ENCODE measurements at regions not wholly inside any gene's neighbourhood (a gene's known extent, or its start where the extent isn't known, plus 50 kb on each side); places are given as distances from the start of the nearest gene placed in this dataset.

- TF ChIP-seq, protein P1, sequence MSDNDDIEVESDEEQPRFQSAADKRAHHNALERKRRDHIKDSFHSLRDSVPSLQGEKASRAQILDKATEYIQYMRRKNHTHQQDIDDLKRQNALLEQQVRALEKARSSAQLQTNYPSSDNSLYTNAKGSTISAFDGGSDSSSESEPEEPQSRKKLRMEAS (CRISPR knock-in tag; IDR thresholded peaks at IDR 0.05): no peak
- TF ChIP-seq TEAD4 (CRISPR knock-in tag; IDR thresholded peaks at IDR 0.05) (no peak), SP1 (CRISPR knock-in tag; conservative IDR thresholded peaks at IDR 0.05) (no peak), MLX (CRISPR knock-in tag; IDR thresholded peaks at IDR 0.05) (no peak), CTCF (IDR thresholded peaks at IDR 0.05) (no peak), HMGA2 (CRISPR knock-in tag; IDR thresholded peaks at IDR 0.05) (no peak), NR1H2 (CRISPR knock-in tag; IDR thresholded peaks at IDR 0.05) (no peak), CREM (CRISPR knock-in tag; IDR thresholded peaks at IDR 0.05) (no peak)
- TF ChIP-seq, protein P2, sequence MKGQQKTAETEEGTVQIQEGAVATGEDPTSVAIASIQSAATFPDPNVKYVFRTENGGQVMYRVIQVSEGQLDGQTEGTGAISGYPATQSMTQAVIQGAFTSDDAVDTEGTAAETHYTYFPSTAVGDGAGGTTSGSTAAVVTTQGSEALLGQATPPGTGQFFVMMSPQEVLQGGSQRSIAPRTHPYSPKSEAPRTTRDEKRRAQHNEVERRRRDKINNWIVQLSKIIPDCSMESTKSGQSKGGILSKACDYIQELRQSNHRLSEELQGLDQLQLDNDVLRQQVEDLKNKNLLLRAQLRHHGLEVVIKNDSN (CRISPR knock-in tag; IDR thresholded peaks at IDR 0.05): no peak
- TF ChIP-seq, protein P3, sequence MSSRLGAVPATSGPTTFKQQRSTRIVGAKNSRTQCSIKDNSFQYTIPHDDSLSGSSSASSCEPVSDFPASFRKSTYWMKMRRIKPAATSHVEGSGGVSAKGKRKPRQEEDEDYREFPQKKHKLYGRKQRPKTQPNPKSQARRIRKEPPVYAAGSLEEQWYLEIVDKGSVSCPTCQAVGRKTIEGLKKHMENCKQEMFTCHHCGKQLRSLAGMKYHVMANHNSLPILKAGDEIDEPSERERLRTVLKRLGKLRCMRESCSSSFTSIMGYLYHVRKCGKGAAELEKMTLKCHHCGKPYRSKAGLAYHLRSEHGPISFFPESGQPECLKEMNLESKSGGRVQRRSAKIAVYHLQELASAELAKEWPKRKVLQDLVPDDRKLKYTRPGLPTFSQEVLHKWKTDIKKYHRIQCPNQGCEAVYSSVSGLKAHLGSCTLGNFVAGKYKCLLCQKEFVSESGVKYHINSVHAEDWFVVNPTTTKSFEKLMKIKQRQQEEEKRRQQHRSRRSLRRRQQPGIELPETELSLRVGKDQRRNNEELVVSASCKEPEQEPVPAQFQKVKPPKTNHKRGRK (CRISPR knock-in tag; IDR thresholded peaks at IDR 0.05; ENCODE audit: borderline replicate concordance): no peak
- TF ChIP-seq, protein P4, sequence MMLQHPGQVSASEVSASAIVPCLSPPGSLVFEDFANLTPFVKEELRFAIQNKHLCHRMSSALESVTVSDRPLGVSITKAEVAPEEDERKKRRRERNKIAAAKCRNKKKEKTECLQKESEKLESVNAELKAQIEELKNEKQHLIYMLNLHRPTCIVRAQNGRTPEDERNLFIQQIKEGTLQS (CRISPR knock-in tag; conservative IDR thresholded peaks at IDR 0.05): no peak
Observed at GRCh38 chr1:60600532-60600931, 481.8 kb upstream of the NFIA start.
